Mesothelial cell of epicardium (in vitro differentiated cells): ENCODE measurements at regions not wholly inside any gene's neighbourhood (a gene's known extent, or its start where the extent isn't known, plus 50 kb on each side); places are given as distances from the start of the nearest gene placed in this dataset.

Source experiments
- DNase-seq, 2 experiments: peaks; one replicate each; pipeline ENCODE4 v3.0.0; 2021; ENCODE audit warnings: low spot score in 2 of 2; ENCODE audit not compliant: unreplicated experiment in 2 of 2
- H3K27ac Mint-ChIP-seq: 2 replicates; pipeline ENCODE4 v1.8.0; 2021; ENCODE audit warnings: mixed read lengths
- H3K27me3 Mint-ChIP-seq: 2 replicates; pipeline ENCODE4 v1.8.0; 2021; ENCODE audit warnings: low read depth, mixed read lengths
- H3K36me3 Mint-ChIP-seq: 2 replicates; pipeline ENCODE4 v1.8.0; 2021; ENCODE audit warnings: mixed read lengths
- H3K4me1 Mint-ChIP-seq: 2 replicates; pipeline ENCODE4 v1.8.0; 2021; ENCODE audit warnings: mixed read lengths
- H3K4me3 Mint-ChIP-seq: 2 replicates; pipeline ENCODE4 v1.8.0; 2021; ENCODE audit warnings: mild to moderate bottlenecking, moderate library complexity, mixed read lengths
- H3K9me3 Mint-ChIP-seq: 2 replicates; pipeline ENCODE4 v1.8.0; 2021; ENCODE audit warnings: mixed read lengths
- microRNA-seq: library from miRNA; unstranded; fragments of <30 nt; microRNA quantifications from one replicate; pipeline ENCODE4 v1.2.0, GENCODE V29; 2021; ENCODE audit warnings: inconsistent platforms, mixed read lengths
- TF ChIP-seq, protein P1 (sequence below): fragments of 200-600 bp; sonication (generic); IDR thresholded peaks from one replicate; pipeline ENCODE4 v1.5.0; 2021; ENCODE audit warnings: antibody characterized with exemption; ENCODE audit not compliant: unreplicated experiment

DNA sequence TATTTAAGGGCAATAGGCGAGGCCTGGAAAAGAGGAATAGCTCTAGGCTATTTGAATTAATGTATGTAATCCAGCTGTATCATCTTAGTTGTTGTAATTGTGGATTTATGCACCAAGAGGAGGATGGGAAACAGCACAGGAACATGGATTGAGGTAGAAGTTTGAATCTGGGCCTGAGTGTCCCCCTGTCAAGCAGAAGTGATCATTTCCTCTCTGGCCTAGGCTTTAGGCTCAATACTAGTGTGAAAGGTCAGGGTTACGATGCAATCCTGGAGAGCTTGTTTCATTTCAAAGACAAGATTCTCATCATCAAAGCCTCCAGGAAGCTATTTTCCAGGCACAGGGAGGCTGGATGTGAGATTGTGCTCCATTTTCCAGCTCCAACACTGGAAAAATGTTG lies 77.9 kb upstream of the HSD17B12 start:
- TF ChIP-seq, protein P1, sequence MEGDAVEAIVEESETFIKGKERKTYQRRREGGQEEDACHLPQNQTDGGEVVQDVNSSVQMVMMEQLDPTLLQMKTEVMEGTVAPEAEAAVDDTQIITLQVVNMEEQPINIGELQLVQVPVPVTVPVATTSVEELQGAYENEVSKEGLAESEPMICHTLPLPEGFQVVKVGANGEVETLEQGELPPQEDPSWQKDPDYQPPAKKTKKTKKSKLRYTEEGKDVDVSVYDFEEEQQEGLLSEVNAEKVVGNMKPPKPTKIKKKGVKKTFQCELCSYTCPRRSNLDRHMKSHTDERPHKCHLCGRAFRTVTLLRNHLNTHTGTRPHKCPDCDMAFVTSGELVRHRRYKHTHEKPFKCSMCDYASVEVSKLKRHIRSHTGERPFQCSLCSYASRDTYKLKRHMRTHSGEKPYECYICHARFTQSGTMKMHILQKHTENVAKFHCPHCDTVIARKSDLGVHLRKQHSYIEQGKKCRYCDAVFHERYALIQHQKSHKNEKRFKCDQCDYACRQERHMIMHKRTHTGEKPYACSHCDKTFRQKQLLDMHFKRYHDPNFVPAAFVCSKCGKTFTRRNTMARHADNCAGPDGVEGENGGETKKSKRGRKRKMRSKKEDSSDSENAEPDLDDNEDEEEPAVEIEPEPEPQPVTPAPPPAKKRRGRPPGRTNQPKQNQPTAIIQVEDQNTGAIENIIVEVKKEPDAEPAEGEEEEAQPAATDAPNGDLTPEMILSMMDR = no peak

DNA sequence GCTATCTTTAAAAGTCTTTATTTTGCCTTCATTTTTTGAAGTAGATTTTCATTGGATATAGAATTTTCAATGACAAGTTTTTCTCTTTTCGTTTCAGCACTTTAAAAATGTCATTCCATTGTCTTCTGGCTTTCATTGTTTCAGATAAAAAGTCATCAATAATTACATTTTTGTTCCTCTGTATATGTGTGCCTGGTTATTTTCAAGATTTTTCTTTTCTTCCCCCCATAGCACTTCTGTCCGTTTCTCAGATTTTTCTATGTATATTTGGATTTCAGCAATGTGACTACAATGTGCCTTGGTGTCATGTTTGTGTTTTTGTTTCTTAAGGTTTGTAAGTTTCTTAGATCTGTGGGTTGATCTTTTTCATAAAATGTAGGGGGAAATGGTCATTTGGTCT lies 66.3 kb upstream of the HSD17B12 start:
- Mint-ChIP-seq H3K4me1 (no peaks in the 10 kb centered on the region), H3K27ac (no peak overlapping the region), H3K27me3 (peaks cover 34% of the 10 kb centered on the region), H3K36me3 (no peaks in the 10 kb centered on the region), H3K4me3 (no peak overlapping the region), H3K9me3 (peaks cover 25% of the 10 kb centered on the region)
- TF ChIP-seq, protein P1 = no peak
- DNase-seq = no peak

More for the DNA sequence above, 77.9 kb upstream of the HSD17B12 start:
- Mint-ChIP-seq H3K9me3 (no peaks in the 10 kb centered on the region), H3K4me1 (no peaks in the 10 kb centered on the region), H3K36me3 (no peaks in the 10 kb centered on the region), H3K27ac (no peak overlapping the region), H3K27me3 (peaks cover 59% of the 10 kb centered on the region), H3K4me3 (no peak overlapping the region)
- no peak for DNase-seq

DNA sequence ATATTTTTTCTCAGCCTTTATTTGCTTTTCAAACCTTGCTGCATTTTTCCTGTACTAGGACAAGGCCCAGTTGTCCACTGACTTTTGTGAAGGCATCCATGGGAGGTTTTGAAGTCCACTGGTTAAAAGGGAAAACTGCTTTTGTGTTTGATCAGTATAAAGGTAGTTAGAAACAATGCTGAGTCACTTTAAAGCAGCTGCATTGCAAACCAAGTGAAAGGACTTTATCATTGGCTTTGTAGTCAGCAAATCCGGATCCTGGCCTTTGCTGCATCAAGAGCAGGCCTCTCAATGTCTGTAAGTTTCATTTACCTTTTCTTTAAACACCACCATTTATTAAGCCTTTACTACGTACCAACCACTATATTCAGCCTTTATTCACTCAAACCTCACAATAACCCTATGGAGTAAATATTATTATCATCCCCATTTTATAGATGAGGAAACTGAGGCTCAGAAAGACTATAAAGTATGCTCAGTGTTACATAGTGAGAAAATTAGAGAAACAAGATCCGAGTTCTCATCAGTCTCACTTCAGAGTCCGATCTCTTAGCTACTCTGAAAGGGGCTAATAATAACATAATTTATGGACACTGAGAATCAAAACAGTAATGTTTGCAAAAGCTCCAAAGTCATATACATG lies 60.6 kb upstream of the HSD17B12 start:
- H3K27ac Mint-ChIP-seq = no peak overlapping the region
- no peak for DNase-seq
- no peaks in the 10 kb centered on the region for H3K36me3 Mint-ChIP-seq
- peaks cover 10% of the 10 kb centered on the region for H3K9me3 Mint-ChIP-seq
- H3K4me3 Mint-ChIP-seq = no peak overlapping the region
- H3K4me1 Mint-ChIP-seq = no peaks in the 10 kb centered on the region
- H3K27me3 Mint-ChIP-seq = peaks cover 36% of the 10 kb centered on the region
- TF ChIP-seq, protein P1 = no peak

DNA sequence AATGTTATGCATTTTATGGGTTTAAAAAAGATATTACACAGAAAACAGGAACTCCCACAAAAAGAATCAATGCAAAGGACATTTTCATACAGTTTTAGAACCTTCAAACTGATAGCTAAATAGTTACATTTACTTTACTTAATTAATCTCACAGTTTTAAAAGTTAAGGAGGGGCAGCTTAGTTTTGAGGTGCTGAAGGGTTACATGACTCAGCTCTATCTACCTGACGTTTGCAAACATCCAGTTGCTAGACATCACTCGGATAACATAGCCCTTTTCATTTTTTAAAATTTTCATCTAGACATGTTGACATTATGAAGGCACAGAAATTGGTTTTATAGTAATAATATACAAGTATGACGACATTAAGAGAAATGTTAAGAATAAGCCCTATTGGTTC lies 53.7 kb upstream of the HSD17B12 start:
- no peaks in the 10 kb centered on the region for H3K4me1 Mint-ChIP-seq
- H3K27me3 Mint-ChIP-seq = peaks cover 48% of the 10 kb centered on the region
- TF ChIP-seq, protein P1 = no peak
- no peak overlapping the region for H3K4me3 Mint-ChIP-seq
- H3K36me3 Mint-ChIP-seq = no peaks in the 10 kb centered on the region
- no peak overlapping the region for H3K27ac Mint-ChIP-seq
- H3K9me3 Mint-ChIP-seq = no peaks in the 10 kb centered on the region
- no peak for DNase-seq

Small RNA genes lying in the stretch of these regions (microRNA-seq; reads per million reads assigned to microRNA genes)
- gene MIR129-2 (5.0 reads per million, percentile 18 among the genes with 10 or more reads in this experiment), gene MIR670 (3.2 reads per million, percentile 6 among the genes with 10 or more reads in this experiment)
